IMR-90 (cell line): ENCODE measurements at regions not wholly inside any gene's neighbourhood (a gene's known extent, or its start where the extent isn't known, plus 50 kb on each side); places are given as distances from the start of the nearest gene placed in this dataset.

ENCODE experiments used
- ATAC-seq: fragments of 200-7000 bp; cut with Tn5 transposase; 2 replicates; pipeline ENCODE4 v1.9.1; 2020; ENCODE audit warnings: low read depth, mild to moderate bottlenecking, moderate library complexity
- BruUV-seq: library from RNA; stranded (reverse); fragments of 400-500 nt; replicated peaks from 2 replicates; lab custom pipeline; 2021; lab: Mats Ljungman, UMichigan
- CTCF ChIA-PET: fragments of 300-600 bp; formaldehyde crosslinking; extraction: SDS; loops from one replicate; lab custom pipeline; 2021; ENCODE audit warnings: antibody characterized with exemption; lab: Yijun Ruan, JAX
- POLR2A ChIA-PET: fragments of 300-600 bp; sonication (Branson Sonifier 250); formaldehyde crosslinking; loops from one replicate; lab custom pipeline; 2022; ENCODE audit warnings: antibody characterized with exemption; ENCODE audit not compliant: unreplicated experiment; lab: Charles Lee
- DNase-seq: peaks from one replicate; pipeline ENCODE4 v3.0.0; 2013
- H2AFZ ChIP-seq: replicated peaks from 2 replicates; pipeline ENCODE3; 2013; ENCODE audit warnings: low read length, mild to moderate bottlenecking; ENCODE audit not compliant: poor library complexity
- H2AK5ac ChIP-seq: 2 replicates; pipeline ENCODE4 v1.6.1; 2013; ENCODE audit warnings: low read depth, low read length, inconsistent platforms
- H2AK9ac ChIP-seq: replicated peaks from 2 replicates; pipeline ENCODE3; 2013; ENCODE audit warnings: mild to moderate bottlenecking, low read depth, low read length, moderate library complexity; ENCODE audit not compliant: poor library complexity
- H2BK120ac ChIP-seq: 2 replicates; pipeline ENCODE4 v1.6.1; 2013; ENCODE audit warnings: low read depth, low read length, inconsistent platforms
- H2BK15ac ChIP-seq: 3 replicates; pipeline ENCODE4 v1.6.1; 2013; ENCODE audit warnings: low read depth, low read length, inconsistent platforms
- H2BK20ac ChIP-seq: 2 replicates; pipeline ENCODE4 v1.6.1; 2013; ENCODE audit warnings: low read depth, mild to moderate bottlenecking, inconsistent platforms, low read length, moderate library complexity
- H2BK5ac ChIP-seq: 2 replicates; pipeline ENCODE4 v1.6.1; 2013; ENCODE audit warnings: mild to moderate bottlenecking, low read depth, low read length, inconsistent platforms; ENCODE audit not compliant: poor library complexity, severe bottlenecking
- H3K14ac ChIP-seq: replicated peaks from 2 replicates; pipeline ENCODE4 v1.6.1; 2013; ENCODE audit warnings: low read depth, low read length, inconsistent platforms
- H3K18ac ChIP-seq: 2 replicates; pipeline ENCODE4 v1.6.1; 2013; ENCODE audit warnings: low read depth, low read length, control low read depth
- H3K23ac ChIP-seq: 2 replicates; pipeline ENCODE4 v1.6.1; 2013; ENCODE audit warnings: low read depth, low read length, inconsistent platforms
- H3K27ac ChIP-seq: 2 replicates; pipeline ENCODE4 v1.5.1; 2013; ENCODE audit warnings: mild to moderate bottlenecking, control low read depth, low read length; ENCODE audit not compliant: insufficient read depth
- H3K27me3 ChIP-seq: 2 replicates; pipeline ENCODE4 v1.6.1; 2013; ENCODE audit warnings: low read length; ENCODE audit not compliant: control insufficient read depth, insufficient read depth
- H3K36me3 ChIP-seq: 2 replicates; pipeline ENCODE4 v1.6.1; 2013; ENCODE audit warnings: low read length, mixed read lengths; ENCODE audit not compliant: control insufficient read depth, insufficient read depth
- H3K4ac ChIP-seq: 2 replicates; pipeline ENCODE4 v1.6.1; 2013; ENCODE audit warnings: low read depth, low read length, inconsistent platforms
- H3K4me1 ChIP-seq: 2 replicates; pipeline ENCODE4 v1.6.1; 2013; ENCODE audit warnings: low read length, mixed read lengths; ENCODE audit not compliant: control insufficient read depth, insufficient read depth
- H3K4me2 ChIP-seq: 2 replicates; pipeline ENCODE4 v1.6.1; 2013; ENCODE audit warnings: low read depth, mild to moderate bottlenecking, control low read depth, low read length, moderate library complexity
- H3K4me3 ChIP-seq: 2 replicates; pipeline ENCODE4 v1.5.1; 2013; ENCODE audit warnings: low read depth, mild to moderate bottlenecking, control low read depth, low read length, moderate library complexity; ENCODE audit not compliant: insufficient read depth
- H3K56ac ChIP-seq: 2 replicates; pipeline ENCODE4 v1.6.1; 2013; ENCODE audit warnings: low read length, inconsistent platforms; ENCODE audit not compliant: insufficient read depth; ENCODE audit errors: extremely low read depth
- H3K79me1 ChIP-seq, 2 experiments: 2 replicates each; pipeline ENCODE4 v1.6.1; 2013; ENCODE audit warnings: low read length in 2 of 2, inconsistent platforms in 1 of 2, low read depth in 1 of 2
- H3K9ac ChIP-seq: 2 replicates; pipeline ENCODE4 v1.6.1; 2013; ENCODE audit warnings: low read depth, low read length, control low read depth
- H3K9me1 ChIP-seq: 2 replicates; pipeline ENCODE4 v1.6.1; 2013; ENCODE audit warnings: low read length, inconsistent platforms; ENCODE audit not compliant: insufficient read depth
- H3K9me3 ChIP-seq: 2 replicates; pipeline ENCODE4 v1.6.1; 2013; ENCODE audit warnings: low read length; ENCODE audit not compliant: control insufficient read depth, insufficient read depth
- H4K20me1 ChIP-seq: 2 replicates; pipeline ENCODE4 v1.6.1; 2013; ENCODE audit warnings: low read length, inconsistent platforms; ENCODE audit not compliant: insufficient read depth
- H4K5ac ChIP-seq: 2 replicates; pipeline ENCODE4 v1.6.1; 2013; ENCODE audit warnings: mild to moderate bottlenecking, low read depth, low read length, control low read depth
- H4K8ac ChIP-seq, 2 experiments: 2 replicates each; pipeline ENCODE4 v1.6.1; 2013; ENCODE audit warnings: low read depth in 2 of 2, low read length in 2 of 2, control low read depth in 1 of 2, inconsistent platforms in 1 of 2
- H4K91ac ChIP-seq: 2 replicates; pipeline ENCODE4 v1.6.1; 2013; ENCODE audit warnings: low read depth, low read length, inconsistent platforms; ENCODE audit not compliant: insufficient read depth
- CEBPB ChIP-seq: IDR thresholded peaks from 2 replicates; pipeline ENCODE4 v1.6.1; 2012; ENCODE audit warnings: low read depth, low read length, improper control_type of control experiment
- CHD1 ChIP-seq: IDR thresholded peaks from 2 replicates; pipeline ENCODE4 v1.6.1; 2012; ENCODE audit warnings: low read depth, low read length, improper control_type of control experiment
- CTCF ChIP-seq: conservative IDR thresholded peaks from 2 replicates; pipeline ENCODE4 v1.5.1; 2012; ENCODE audit warnings: mild to moderate bottlenecking, low read depth, low read length, improper control_type of control experiment
- ELK1 ChIP-seq: fragments of 150-350 bp; IDR thresholded peaks from 2 replicates; pipeline ENCODE4 v1.6.1; 2016; ENCODE audit warnings: low read depth, mild to moderate bottlenecking, low read length, moderate library complexity, borderline replicate concordance
- FOS ChIP-seq: fragments of 150-350 bp; IDR thresholded peaks from 2 replicates; pipeline ENCODE4 v1.6.1; 2016; ENCODE audit warnings: low read depth, low read length
- MAFK ChIP-seq: IDR thresholded peaks from 2 replicates; pipeline ENCODE4 v1.6.1; 2012; ENCODE audit warnings: low read depth, low read length, improper control_type of control experiment
- MAZ ChIP-seq: IDR thresholded peaks from 2 replicates; pipeline ENCODE4 v1.6.1; 2012; ENCODE audit warnings: low read depth, mild to moderate bottlenecking, low read length, improper control_type of control experiment, moderate library complexity, borderline replicate concordance
- MXI1 ChIP-seq: IDR thresholded peaks from 2 replicates; pipeline ENCODE4 v1.6.1; 2012; ENCODE audit warnings: low read depth, mild to moderate bottlenecking, low read length, moderate library complexity, borderline replicate concordance
- POLR2A ChIP-seq: IDR thresholded peaks from 2 replicates; pipeline ENCODE4 v1.6.1; 2012; ENCODE audit warnings: mild to moderate bottlenecking, low read depth, low read length
- RAD21 ChIP-seq: IDR thresholded peaks from 2 replicates; pipeline ENCODE4 v1.6.1; 2012; ENCODE audit warnings: low read length, improper control_type of control experiment
- RCOR1 ChIP-seq: IDR thresholded peaks from 2 replicates; pipeline ENCODE4 v1.6.1; 2012; ENCODE audit warnings: mild to moderate bottlenecking, low read length, improper control_type of control experiment; ENCODE audit not compliant: insufficient replicate concordance
- RFX5 ChIP-seq: IDR thresholded peaks from 2 replicates; pipeline ENCODE4 v1.8.0; 2012; ENCODE audit warnings: low read depth, mild to moderate bottlenecking, low read length, moderate library complexity
- SMC3 ChIP-seq: fragments of 150-350 bp; IDR thresholded peaks from 2 replicates; pipeline ENCODE4 v1.6.1; 2016; ENCODE audit warnings: low read depth, mild to moderate bottlenecking, antibody characterized with exemption, low read length, moderate library complexity
- USF2 ChIP-seq: fragments of 150-350 bp; IDR thresholded peaks from 2 replicates; pipeline ENCODE4 v1.6.1; 2017; ENCODE audit warnings: mild to moderate bottlenecking, antibody characterized with exemption, low read length, low read depth
- whole genome bisulfite sequencing, 2 experiments: methylation state at CpG; one replicate each; pipeline versions ENCODE4 v1.1.5 to v1.1.7; 2013; ENCODE audit warnings: missing lambda C conversion rate in 2 of 2; ENCODE audit not compliant: insufficient read length in 1 of 2; ENCODE audit errors: extremely low coverage in 2 of 2; 5-methylcytosine and 5-hydroxymethylcytosine counted together
- dilution Hi-C: fragments of 300-500 bp; cut with HindIII; formaldehyde crosslinking; loops from one replicate; pipeline ENCODE4 v1.14.3; 2018; ENCODE audit warnings: low sequenced_read_pairs; ENCODE audit not compliant: unreplicated experiment
- in situ Hi-C: fragments of 300-500 bp; cut with MboI; formaldehyde crosslinking; loops from 3 replicates; pipeline ENCODE4 v1.14.3; 2019; ENCODE audit warnings: low sequenced_read_pairs, inconsistent platforms, mixed read lengths
- intact Hi-C: fragments of 100-400 bp; cut with micrococcal nuclease; formaldehyde crosslinking; loops from 2 replicates; pipeline ENCODE4 v1.10.0; 2022

GRCh38 chr3:171514466-171514865 is 54.3 kb upstream of the TNIK start:
- ChIA-PET CTCF (no interaction called here), POLR2A (no interaction called here)
- no peak overlapping the region for H2AFZ ChIP-seq
- in situ Hi-C loops = no loop called here
- no peak overlapping the region for H4K8ac ChIP-seq
- no peak overlapping the region for H2BK120ac ChIP-seq
- no peak overlapping the region for H3K4ac ChIP-seq
- no peak overlapping the region for H3K14ac ChIP-seq
- H3K79me1 ChIP-seq = no peaks in the 10 kb centered on the region
- H3K18ac ChIP-seq = no peak overlapping the region
- H3K4me3 ChIP-seq = no peak overlapping the region
- dilution Hi-C loops = no loop called here
- no peak overlapping the region for H4K5ac ChIP-seq
- no peak overlapping the region for H2BK5ac ChIP-seq
- no peak overlapping the region for H4K91ac ChIP-seq
- no peak overlapping the region for H3K27ac ChIP-seq
- no peak for ATAC-seq
- intact Hi-C loops = no loop called here
- H3K56ac ChIP-seq = no peak overlapping the region
- no peaks in the 10 kb centered on the region for H3K9me3 ChIP-seq
- WGBS, 2 experiments = no CpG with 5 or more reads among the region's 2 CpGs
- no peak overlapping the region for H3K4me2 ChIP-seq
- no peaks in the 10 kb centered on the region for H4K20me1 ChIP-seq
- BruUV-seq = no TSS peak
- no peak overlapping the region for H3K9ac ChIP-seq
- no peak overlapping the region for H2BK15ac ChIP-seq
- no peak overlapping the region for H2BK20ac ChIP-seq
- TF ChIP-seq MAZ = no peak
- no peak for TF ChIP-seq RFX5
- peak; percentile 30; the same call in 1 of the 2 replicates for TF ChIP-seq SMC3
- no peak for TF ChIP-seq CEBPB
- TF ChIP-seq MXI1 = no peak
- TF ChIP-seq CTCF = peak; percentile 16; the same call in 1 of the 2 replicates
- no peak for TF ChIP-seq RAD21
- no peak for TF ChIP-seq FOS
- no peak for TF ChIP-seq POLR2A
- no peak for TF ChIP-seq CHD1
- no peak for TF ChIP-seq USF2
- TF ChIP-seq RCOR1 = no peak
- TF ChIP-seq ELK1 = no peak
- TF ChIP-seq MAFK = no peak
- H3K4me1 ChIP-seq = no peaks in the 10 kb centered on the region
- H3K36me3 ChIP-seq = no peaks in the 10 kb centered on the region
- H3K23ac ChIP-seq = no peak overlapping the region
- H3K27me3 ChIP-seq = peaks cover 2% of the 10 kb centered on the region; the same call in 1 of the 2 replicates
- no peak overlapping the region for H2AK9ac ChIP-seq
- H2AK5ac ChIP-seq = no peak overlapping the region
- no peak for DNase-seq
- H3K9me1 ChIP-seq = no peaks in the 10 kb centered on the region
